Epithelial cell of esophagus (primary cell): ENCODE measurements at regions not wholly inside any gene's neighbourhood (a gene's known extent, or its start where the extent isn't known, plus 50 kb on each side); places are given as distances from the start of the nearest gene placed in this dataset.
A peak's percentile ranks its signal among the peaks of the same experiment; 100 is the strongest.

Experiments used
- DNase-seq: peaks from one replicate; pipeline ENCODE4 v3.0.0; 2010; ENCODE audit warnings: low read depth
- H3K4me3 ChIP-seq: 2 replicates; pipeline ENCODE4 v1.5.1; 2011; ENCODE audit warnings: mild to moderate bottlenecking, low read length, control low read depth
- TF ChIP-seq, protein P1 (sequence below): IDR thresholded peaks from 2 replicates; pipeline ENCODE4 v1.5.1; 2011; ENCODE audit warnings: low read depth, mild to moderate bottlenecking, low read length, control low read depth, inconsistent platforms; ENCODE audit not compliant: insufficient read depth; ENCODE audit errors: missing control alignments

DNA sequence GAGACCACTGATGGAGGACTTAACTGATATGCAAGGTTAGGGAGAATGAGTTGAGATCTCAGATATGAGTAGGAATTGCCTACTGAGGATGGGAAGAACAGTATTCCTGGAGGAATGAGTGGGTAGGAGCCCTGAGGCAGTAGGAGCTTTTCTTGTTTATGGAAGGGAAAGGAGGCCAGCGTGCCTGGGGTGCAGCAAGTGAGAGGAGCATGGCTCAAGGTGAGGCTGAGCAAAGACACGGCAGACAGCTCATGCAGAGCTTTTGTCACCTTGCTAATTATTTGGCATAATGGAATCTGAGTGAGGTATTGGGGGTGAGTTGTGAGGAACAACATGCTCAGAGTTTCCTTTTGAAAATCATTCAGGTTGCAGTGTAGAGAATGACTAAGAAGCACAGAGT lies 65.3 kb upstream of the IBSP start:
- no peak overlapping the region for H3K4me3 ChIP-seq
- no peak for DNase-seq
- TF ChIP-seq, protein P1, sequence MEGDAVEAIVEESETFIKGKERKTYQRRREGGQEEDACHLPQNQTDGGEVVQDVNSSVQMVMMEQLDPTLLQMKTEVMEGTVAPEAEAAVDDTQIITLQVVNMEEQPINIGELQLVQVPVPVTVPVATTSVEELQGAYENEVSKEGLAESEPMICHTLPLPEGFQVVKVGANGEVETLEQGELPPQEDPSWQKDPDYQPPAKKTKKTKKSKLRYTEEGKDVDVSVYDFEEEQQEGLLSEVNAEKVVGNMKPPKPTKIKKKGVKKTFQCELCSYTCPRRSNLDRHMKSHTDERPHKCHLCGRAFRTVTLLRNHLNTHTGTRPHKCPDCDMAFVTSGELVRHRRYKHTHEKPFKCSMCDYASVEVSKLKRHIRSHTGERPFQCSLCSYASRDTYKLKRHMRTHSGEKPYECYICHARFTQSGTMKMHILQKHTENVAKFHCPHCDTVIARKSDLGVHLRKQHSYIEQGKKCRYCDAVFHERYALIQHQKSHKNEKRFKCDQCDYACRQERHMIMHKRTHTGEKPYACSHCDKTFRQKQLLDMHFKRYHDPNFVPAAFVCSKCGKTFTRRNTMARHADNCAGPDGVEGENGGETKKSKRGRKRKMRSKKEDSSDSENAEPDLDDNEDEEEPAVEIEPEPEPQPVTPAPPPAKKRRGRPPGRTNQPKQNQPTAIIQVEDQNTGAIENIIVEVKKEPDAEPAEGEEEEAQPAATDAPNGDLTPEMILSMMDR, result no peak

DNA sequence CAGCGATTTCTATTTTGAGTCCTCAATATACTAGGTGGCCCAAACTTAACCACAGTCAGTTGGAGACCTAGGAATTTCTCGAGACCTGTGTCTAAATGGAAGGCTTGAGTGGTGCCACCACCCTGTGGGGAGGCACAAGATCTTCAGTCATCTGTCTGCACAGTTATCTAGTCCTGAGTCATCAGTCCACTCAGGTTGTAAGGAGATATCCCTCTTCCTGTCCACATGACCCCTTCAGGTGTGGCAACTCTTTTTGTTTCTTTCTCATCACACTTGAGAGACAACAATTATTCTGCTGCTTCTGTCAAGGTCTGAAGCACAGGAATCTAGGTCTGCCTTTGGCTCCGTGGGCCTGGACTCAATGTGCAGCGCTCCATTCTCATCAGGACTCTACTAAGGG lies 64.4 kb upstream of the IBSP start:
- peak; percentile 66 for DNase-seq
- TF ChIP-seq, protein P1, result no peak
- H3K4me3 ChIP-seq, result no peak overlapping the region

DNA sequence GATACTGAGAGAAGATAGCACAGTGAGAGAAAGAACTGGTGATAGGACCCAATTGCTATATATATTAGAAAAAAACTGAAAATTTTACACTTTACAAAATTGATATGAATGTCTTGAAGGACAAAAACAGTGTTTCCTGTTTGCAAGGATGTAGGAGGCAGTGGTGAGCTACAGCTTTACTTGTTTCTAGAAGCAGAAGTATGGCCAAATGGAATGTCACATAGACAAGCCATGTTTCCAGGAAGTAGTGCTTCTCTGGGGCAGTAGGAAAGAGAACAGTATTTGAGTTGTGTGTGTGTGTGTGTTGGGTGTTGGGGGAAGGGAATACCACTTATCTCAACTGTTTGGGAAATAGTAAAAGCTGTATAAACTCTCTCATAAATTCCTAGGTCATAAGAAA lies 60.9 kb upstream of the IBSP start:
- TF ChIP-seq, protein P1, result no peak
- no peak overlapping the region for H3K4me3 ChIP-seq
- no peak for DNase-seq

DNA sequence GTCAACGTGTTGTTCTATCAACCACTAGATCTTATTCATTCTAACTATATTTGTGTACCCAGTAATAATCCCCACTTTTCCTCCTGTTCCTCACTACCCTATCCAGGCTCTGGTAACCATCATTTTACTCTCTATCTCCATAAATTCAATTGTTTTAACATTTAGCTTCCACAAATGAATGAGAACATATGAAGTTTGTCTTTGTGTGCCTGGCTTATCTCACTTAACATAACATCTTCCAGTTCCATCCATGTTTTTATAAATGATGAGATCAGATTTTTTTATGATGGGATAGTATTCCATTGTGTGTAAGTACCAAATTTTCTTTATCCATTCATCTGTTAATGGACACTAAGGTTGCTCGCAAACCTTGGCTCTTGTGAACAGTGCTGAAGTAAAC lies 59.9 kb upstream of the IBSP start:
- H3K4me3 ChIP-seq, result no peak overlapping the region
- TF ChIP-seq, protein P1, result no peak
- no peak for DNase-seq

DNA sequence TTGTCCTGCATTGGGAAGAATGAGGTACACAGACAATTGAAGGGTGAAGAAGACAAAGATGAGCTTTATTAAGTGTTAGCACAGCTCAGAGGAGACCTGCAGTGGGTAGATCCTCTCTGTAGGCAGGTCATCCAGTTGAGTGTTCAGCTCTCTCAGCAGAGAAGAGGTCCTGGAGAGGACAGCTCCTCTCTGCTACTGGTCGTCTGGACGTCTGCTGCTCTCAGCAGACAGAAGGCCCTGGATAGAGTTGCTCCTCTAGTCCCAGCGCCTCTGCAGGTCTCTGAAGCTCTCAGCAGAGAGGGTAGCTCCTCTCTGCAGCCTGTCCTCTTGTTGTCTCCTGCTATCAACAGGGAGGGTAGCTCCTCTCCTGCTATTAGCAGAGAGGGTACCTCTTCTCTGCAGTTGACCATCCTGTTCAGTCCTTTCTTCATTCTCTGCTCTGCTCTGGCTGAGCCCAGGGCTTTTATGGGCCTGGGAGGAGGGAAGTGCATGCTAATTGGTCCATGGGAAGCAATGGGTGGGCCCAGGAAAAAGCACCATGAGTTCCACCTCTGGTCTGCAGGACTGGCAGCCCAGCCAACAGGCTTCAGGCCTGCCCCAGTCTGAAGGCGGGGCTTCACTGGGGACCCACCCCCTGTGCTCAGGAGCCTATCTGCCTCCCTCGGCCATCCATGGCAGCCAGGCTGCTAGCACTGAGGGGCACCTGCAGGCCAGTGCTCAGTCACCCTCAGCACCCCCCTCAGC lies 54.1 kb upstream of the IBSP start:
- TF ChIP-seq, protein P1, result no peak
- no peak overlapping the region for H3K4me3 ChIP-seq
- DNase-seq, result no peak

DNA sequence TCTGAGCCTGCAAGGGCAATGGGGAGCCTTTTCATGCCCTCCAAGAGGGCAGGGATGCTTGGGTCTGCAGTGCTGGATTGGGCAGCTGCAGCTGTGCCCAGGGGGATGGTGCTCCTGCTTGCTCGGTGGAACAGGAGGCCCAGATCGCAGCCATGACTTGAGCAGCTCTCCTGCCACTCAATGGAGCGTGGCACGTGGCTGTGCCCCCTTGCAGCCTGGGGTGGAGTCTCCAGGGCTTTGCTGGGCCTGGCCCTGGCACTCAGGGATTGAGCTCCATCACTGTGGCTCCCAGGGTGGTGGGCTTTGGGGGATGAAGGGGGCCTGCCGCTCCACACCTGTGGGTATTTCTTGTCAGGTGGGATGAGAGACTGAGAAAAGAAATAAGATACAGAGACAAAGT lies 53.4 kb upstream of the IBSP start:
- TF ChIP-seq, protein P1, result no peak
- no peak overlapping the region for H3K4me3 ChIP-seq
- DNase-seq, result no peak
